ENCODE measurements at regions not wholly inside any gene's neighbourhood (a gene's known extent, or its start where the extent isn't known, plus 50 kb on each side); places are given as distances from the start of the nearest gene placed in this dataset.

- Histone ChIP-seq H3K9me3 (no peaks in the 10 kb centered on the region), H3K4me3 (no peak overlapping the region), H3K27me3 (no peaks in the 10 kb centered on the region), H3K4me1 (peaks cover 4% of the 10 kb centered on the region), H3K27ac (peak overlapping the region in 1 of 2 donors; percentile 3), H3K36me3 (ENCODE audit: low read depth, missing control alignments) (no peaks in the 10 kb centered on the region)
- intact Hi-C loops (cut with DNase I; ENCODE audit: low total_unique reads) = no loop called here
- TF ChIP-seq CTCF (IDR thresholded peaks at IDR 0.05) (no peak), POLR2A (IDR thresholded peaks at IDR 0.05) (no peak)
- 72 to 76% methylated on average over 6 of the region's 6 CpGs for WGBS, 2 donors
- no peak for DNase-seq
Observed at GRCh38 chr5:74576941-74577456, 63.5 kb downstream of the ENC1 start.

GRCh38 chr5:74575741-74576538 is 64.6 kb downstream of the ENC1 start:
- no peak overlapping the region for H3K4me3 ChIP-seq
- no peaks in the 10 kb centered on the region for H3K36me3 ChIP-seq (ENCODE audit: low read depth, missing control alignments)
- no peaks in the 10 kb centered on the region for H3K9me3 ChIP-seq
- no peak overlapping the region for H3K27ac ChIP-seq
- intact Hi-C loops (cut with DNase I; ENCODE audit: low total_unique reads) = no loop called here
- no peak for DNase-seq
- 79 to 82% methylated on average over 15 of the region's 15 CpGs for WGBS, 2 donors
- no peaks in the 10 kb centered on the region for H3K27me3 ChIP-seq
- TF ChIP-seq POLR2A (IDR thresholded peaks at IDR 0.05) = no peak
- no peak for TF ChIP-seq CTCF (IDR thresholded peaks at IDR 0.05)
- peaks cover 4% of the 10 kb centered on the region for H3K4me1 ChIP-seq

GRCh38 chr5:74570250-74570649 is 70.3 kb downstream of the ENC1 start:
- TF ChIP-seq POLR2A (IDR thresholded peaks at IDR 0.05) = no peak
- TF ChIP-seq CTCF (IDR thresholded peaks at IDR 0.05) = no peak
- no peak overlapping the region for H3K27ac ChIP-seq
- 85 to 94% methylated on average over 2 of the region's 2 CpGs for WGBS, 2 donors
- H3K27me3 ChIP-seq = no peaks in the 10 kb centered on the region
- intact Hi-C loops (cut with DNase I; ENCODE audit: low total_unique reads) = no loop called here
- H3K4me3 ChIP-seq = no peak overlapping the region
- no peak for DNase-seq
- no peaks in the 10 kb centered on the region for H3K4me1 ChIP-seq
- no peaks in the 10 kb centered on the region for H3K9me3 ChIP-seq
- H3K36me3 ChIP-seq (ENCODE audit: low read depth, missing control alignments) = no peaks in the 10 kb centered on the region

- Histone ChIP-seq H3K27me3 (no peaks in the 10 kb centered on the region), H3K4me3 (no peak overlapping the region), H3K4me1 (no peaks in the 10 kb centered on the region), H3K9me3 (no peaks in the 10 kb centered on the region), H3K36me3 (ENCODE audit: low read depth, missing control alignments) (no peaks in the 10 kb centered on the region), H3K27ac (no peak overlapping the region)
- WGBS, 2 donors = 85 to 91% methylated on average over 4 of the region's 4 CpGs
- intact Hi-C loops (cut with DNase I; ENCODE audit: low total_unique reads) = no loop called here
- TF ChIP-seq CTCF (IDR thresholded peaks at IDR 0.05) = no peak
- no peak for TF ChIP-seq POLR2A (IDR thresholded peaks at IDR 0.05)
- no peak for DNase-seq
Observed at GRCh38 chr5:74567411-74567995, 73.0 kb downstream of the ENC1 start.

Measured in testis (tissue), 2 donors.